Loucy (cell line): ENCODE measurements at regions not wholly inside any gene's neighbourhood (a gene's known extent, or its start where the extent isn't known, plus 50 kb on each side); places are given as distances from the start of the nearest gene placed in this dataset.
A peak's percentile ranks its signal among the peaks of the same experiment; 100 is the strongest.

Experiments used
- H2AFZ ChIP-seq: fragments of 200-600 bp; sonication (generic); 2 replicates; pipeline ENCODE4 v1.6.0; 2016; ENCODE audit warnings: antibody characterized with exemption, mild to moderate bottlenecking, low read length, moderate library complexity
- H3F3A ChIP-seq: fragments of 200-600 bp; 2 replicates; pipeline ENCODE4 v1.6.0; 2016; ENCODE audit warnings: antibody characterized with exemption, low read depth, mild to moderate bottlenecking
- H3K27me3 ChIP-seq: fragments of 200-600 bp; sonication (generic); 2 replicates; pipeline ENCODE4 v1.6.1; 2014; ENCODE audit warnings: low read length, mild to moderate bottlenecking; ENCODE audit not compliant: insufficient read depth, poor library complexity, severe bottlenecking
- H3K36me3 ChIP-seq: fragments of 200-600 bp; sonication (generic); 2 replicates; pipeline ENCODE4 v1.6.1; 2016; ENCODE audit warnings: low read length; ENCODE audit not compliant: insufficient read depth
- H3K4me1 ChIP-seq: fragments of 200-600 bp; sonication (generic); 2 replicates; pipeline ENCODE4 v1.5.1; 2014; ENCODE audit warnings: low read length, mild to moderate bottlenecking; ENCODE audit not compliant: insufficient read depth, poor library complexity, severe bottlenecking
- H3K4me2 ChIP-seq: fragments of 200-600 bp; sonication (generic); 2 replicates; pipeline ENCODE4 v1.6.0; 2014; ENCODE audit warnings: antibody characterized with exemption, low read length, low read depth, mild to moderate bottlenecking; ENCODE audit not compliant: poor library complexity, severe bottlenecking
- H3K4me3 ChIP-seq: fragments of 200-600 bp; sonication (generic); 2 replicates; pipeline ENCODE4 v1.5.1; 2014; ENCODE audit warnings: low read length, mild to moderate bottlenecking, mixed read lengths; ENCODE audit not compliant: poor library complexity, severe bottlenecking
- H3K79me2 ChIP-seq: fragments of 200-600 bp; sonication (generic); 2 replicates; pipeline ENCODE4 v1.6.1; 2014; ENCODE audit warnings: low read length; ENCODE audit not compliant: insufficient read depth
- H3K9ac ChIP-seq: fragments of 200-600 bp; sonication (generic); 2 replicates; pipeline ENCODE4 v1.6.0; 2014; ENCODE audit warnings: mild to moderate bottlenecking, low read depth, low read length, moderate library complexity; ENCODE audit not compliant: poor library complexity, severe bottlenecking
- H3K9me2 ChIP-seq: fragments of 200-600 bp; sonication (generic); replicated peaks from 2 replicates; pipeline ENCODE4 v1.6.1; 2016; ENCODE audit warnings: low read depth, low read length, mixed read lengths
- H3K9me3 ChIP-seq: fragments of 200-600 bp; sonication (generic); 2 replicates; pipeline ENCODE4 v1.6.1; 2014; ENCODE audit warnings: mild to moderate bottlenecking, antibody characterized with exemption, low read length, low read depth; ENCODE audit not compliant: insufficient read depth
- H4K20me1 ChIP-seq: fragments of 200-600 bp; sonication (generic); 2 replicates; pipeline ENCODE4 v1.6.0; 2014; ENCODE audit warnings: antibody characterized with exemption, low read length, mild to moderate bottlenecking; ENCODE audit not compliant: insufficient read depth, poor library complexity, severe bottlenecking
- CTCF ChIP-seq: fragments of 200-600 bp; sonication (generic); conservative IDR thresholded peaks from 2 replicates; pipeline ENCODE4 v1.5.1; 2014; ENCODE audit warnings: mild to moderate bottlenecking, antibody characterized with exemption, low read length
- EZH2phosphoT487 ChIP-seq: fragments of 200-600 bp; IDR thresholded peaks from 2 replicates; pipeline ENCODE4 v1.6.1; 2018; ENCODE audit warnings: antibody characterized with exemption, mild to moderate bottlenecking, moderate library complexity, borderline replicate concordance

DNA sequence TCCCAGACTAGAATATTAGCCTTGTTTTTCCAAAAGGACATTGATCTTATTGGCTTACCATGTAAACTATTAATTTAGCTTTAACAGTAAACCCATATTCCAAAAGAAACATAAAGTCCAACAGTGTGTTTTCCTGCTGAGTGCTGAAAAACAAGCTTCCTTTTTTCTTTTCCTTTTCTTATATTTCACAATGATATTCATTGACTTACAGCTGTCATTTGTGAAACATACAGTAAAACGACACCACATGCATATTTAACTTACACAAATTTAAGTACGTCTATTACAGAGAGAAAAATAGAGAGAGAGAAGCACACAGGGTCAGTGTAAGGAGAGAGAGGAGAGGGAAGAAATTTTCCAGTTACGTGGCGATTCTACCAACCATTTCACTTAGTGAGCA is 543.9 kb upstream of the JARID2 start:
- Histone ChIP-seq H3K4me1 (peaks cover 31% of the 10 kb centered on the region), H3K9me2 (no peaks in the 10 kb centered on the region), H3K27me3 (no peaks in the 10 kb centered on the region), H3K4me2 (no peak overlapping the region), H4K20me1 (no peaks in the 10 kb centered on the region), H3K4me3 (no peak overlapping the region), H3K9me3 (no peaks in the 10 kb centered on the region), H3K36me3 (no peaks in the 10 kb centered on the region), H3K79me2 (no peaks in the 10 kb centered on the region), H3F3A (no peaks in the 10 kb centered on the region), H3K9ac (no peak overlapping the region), H2AFZ (no peak overlapping the region)
- no peak for TF ChIP-seq CTCF
- no peak for TF ChIP-seq EZH2phosphoT487

- Histone ChIP-seq H3K79me2 (no peaks in the 10 kb centered on the region), H3K4me3 (no peak overlapping the region), H3K4me2 (no peak overlapping the region), H3K36me3 (no peaks in the 10 kb centered on the region), H3K4me1 (peaks cover 39% of the 10 kb centered on the region), H3K9ac (no peak overlapping the region), H4K20me1 (no peaks in the 10 kb centered on the region), H3F3A (no peaks in the 10 kb centered on the region), H3K9me2 (no peaks in the 10 kb centered on the region), H3K27me3 (no peaks in the 10 kb centered on the region), H2AFZ (no peak overlapping the region), H3K9me3 (no peaks in the 10 kb centered on the region)
- TF ChIP-seq CTCF (no peak), EZH2phosphoT487 (no peak)
Measured at GRCh38 chr6:14702678-14703077, 543.2 kb upstream of the JARID2 start.

- Histone ChIP-seq H3K9ac (no peak overlapping the region), H3K9me2 (no peaks in the 10 kb centered on the region), H4K20me1 (no peaks in the 10 kb centered on the region), H3K4me2 (no peak overlapping the region), H3K9me3 (no peaks in the 10 kb centered on the region), H3K79me2 (no peaks in the 10 kb centered on the region), H2AFZ (peak overlapping the region; percentile 34), H3K27me3 (no peaks in the 10 kb centered on the region), H3K4me1 (peaks cover 47% of the 10 kb centered on the region), H3F3A (no peaks in the 10 kb centered on the region), H3K4me3 (no peak overlapping the region), H3K36me3 (no peaks in the 10 kb centered on the region)
- TF ChIP-seq EZH2phosphoT487 (no peak), CTCF (no peak)
Measured at GRCh38 chr6:14703586-14703985, 542.3 kb upstream of the JARID2 start.
